HG03025 (cell line): ENCODE measurements at regions not wholly inside any gene's neighbourhood (a gene's known extent, or its start where the extent isn't known, plus 50 kb on each side); places are given as distances from the start of the nearest gene placed in this dataset.
"Not testable (repeated sequence)": the region's sequence is repeated elsewhere in the genome, so short reads cannot be mapped to it uniquely, and the experiment has no call there.

Source experiments
- ATAC-seq: cut with Tn5 transposase; IDR thresholded peaks from one replicate; pipeline ENCODE4 v1.9.1; 2021; ENCODE audit warnings: mild to moderate bottlenecking, moderate library complexity; ENCODE audit not compliant: unreplicated experiment, low FRiP score

DNA sequence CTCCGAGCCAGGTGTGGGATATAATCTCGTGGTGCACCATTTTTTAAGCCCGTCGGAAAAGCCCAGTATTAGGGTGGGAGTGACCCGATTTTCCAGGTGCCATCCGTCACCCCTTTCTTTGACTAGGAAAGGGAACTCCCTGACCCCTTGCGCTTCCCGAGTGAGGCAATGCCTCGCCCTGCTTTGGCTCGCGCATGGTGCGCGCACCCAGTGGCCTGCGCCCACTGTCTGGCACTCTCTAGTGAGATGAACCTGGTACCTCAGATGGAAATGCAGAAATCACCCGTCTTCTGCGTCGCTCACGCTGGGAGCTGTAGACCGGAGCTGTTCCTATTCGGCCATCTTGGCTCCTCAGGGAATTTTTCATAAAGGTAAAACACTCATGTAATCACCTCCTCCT lies 63.9 kb downstream of the RWDD3 start:
- not testable (repeated sequence) for ATAC-seq

DNA sequence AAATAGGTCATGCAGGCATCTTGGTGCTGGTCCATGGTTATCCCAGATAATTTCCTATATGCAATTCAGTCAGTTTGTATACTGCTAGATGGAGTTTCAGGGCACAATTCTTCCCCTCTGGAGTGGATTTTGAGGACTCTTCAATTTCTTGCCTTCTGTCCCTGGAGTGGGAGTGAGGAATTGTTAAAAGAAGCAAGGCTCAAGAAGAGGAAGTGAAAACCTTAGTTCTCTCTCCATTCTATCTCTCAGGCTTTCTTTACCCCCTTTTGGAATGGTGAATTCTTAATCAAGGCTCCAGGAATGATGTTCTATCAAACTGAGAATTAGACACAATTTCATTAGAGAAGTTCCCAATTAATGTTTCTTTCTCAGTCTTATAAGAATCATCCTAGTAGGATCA lies 67.1 kb downstream of the RWDD3 start:
- no peak for ATAC-seq

DNA sequence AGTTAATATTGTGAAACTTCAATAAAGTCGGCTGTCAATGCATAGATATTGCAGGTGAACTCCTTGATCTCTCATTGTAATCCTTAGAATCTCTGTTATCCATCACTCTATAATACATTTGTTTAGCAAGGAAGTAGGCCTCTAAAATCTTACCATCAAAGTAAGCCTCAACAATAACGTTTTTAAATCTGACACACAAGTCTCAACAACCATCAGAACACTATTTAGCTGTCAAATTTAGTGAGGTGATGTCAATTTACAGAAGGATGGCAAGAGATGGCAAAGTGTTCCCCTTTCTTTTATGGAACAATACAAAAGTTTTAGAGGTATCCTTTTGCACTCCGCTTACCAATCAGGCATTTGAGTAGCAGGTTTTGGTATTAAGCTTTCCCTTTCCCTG lies 67.6 kb downstream of the RWDD3 start:
- ATAC-seq, result no peak

GRCh38 chr1:95304803-95305202 lies 70.8 kb downstream of the RWDD3 start:
- ATAC-seq, result no peak

DNA sequence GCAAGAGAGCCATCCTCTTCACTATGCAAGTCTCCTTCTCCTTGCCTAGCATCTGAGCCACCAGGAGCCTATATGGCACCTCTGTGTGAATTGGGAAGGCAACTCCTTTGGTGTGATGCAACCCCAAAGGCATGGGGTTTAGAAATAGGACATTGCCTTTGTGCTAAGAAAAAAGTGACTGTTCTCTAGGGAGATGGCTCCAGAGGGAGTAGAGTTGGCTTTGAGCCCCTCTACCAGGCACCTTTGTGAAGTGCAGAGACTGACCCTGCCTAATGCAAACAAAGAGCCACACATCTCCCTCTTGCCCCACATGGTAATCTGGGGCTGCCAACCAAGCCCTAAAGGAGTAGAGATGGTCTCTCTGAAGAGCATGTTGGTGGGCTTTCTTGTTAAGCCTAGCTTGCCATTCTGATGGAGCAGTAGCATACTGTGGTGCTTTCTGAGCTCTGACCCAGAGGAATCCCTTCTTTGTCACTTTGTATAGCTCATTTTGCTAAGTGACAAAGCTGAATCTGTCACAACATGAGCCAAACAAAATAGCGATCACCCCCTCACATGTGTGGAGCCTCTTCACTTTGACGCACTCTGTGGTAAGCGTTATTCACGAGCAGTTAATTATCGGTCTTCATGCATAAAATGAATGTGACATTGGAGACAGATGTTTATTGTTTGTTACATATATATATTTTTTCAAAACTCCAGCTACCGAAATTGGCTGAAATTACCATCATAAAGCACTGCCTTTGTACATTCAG lies 74.4 kb downstream of the RWDD3 start:
- ATAC-seq, result no peak

- no peak for ATAC-seq
Observed at GRCh38 chr1:95309031-95309471, 75.0 kb downstream of the RWDD3 start.

- ATAC-seq, result no peak
Observed at GRCh38 chr1:95311014-95311413, 77.0 kb downstream of the RWDD3 start.

DNA sequence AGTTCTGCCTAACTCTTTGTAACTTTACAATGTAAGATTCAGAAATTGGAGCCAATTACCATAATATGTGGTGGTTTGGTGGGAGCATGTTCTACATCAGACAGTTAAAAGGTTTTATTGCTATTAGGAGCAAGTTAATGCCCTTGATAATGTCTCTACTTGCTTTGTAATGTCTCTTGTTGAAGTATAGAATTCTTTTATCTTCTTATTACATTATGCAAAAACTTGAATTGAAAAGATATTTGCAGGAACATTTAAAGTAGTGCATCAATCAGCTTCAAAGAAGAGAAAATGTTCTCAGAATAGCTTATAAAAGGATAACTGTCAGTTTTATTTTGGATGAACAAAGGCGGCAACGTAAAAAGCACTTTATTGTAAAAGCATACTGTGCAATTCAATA lies 77.8 kb downstream of the RWDD3 start:
- no peak for ATAC-seq

- no peak for ATAC-seq
Observed at GRCh38 chr1:95312181-95312580, 78.2 kb downstream of the RWDD3 start.

DNA sequence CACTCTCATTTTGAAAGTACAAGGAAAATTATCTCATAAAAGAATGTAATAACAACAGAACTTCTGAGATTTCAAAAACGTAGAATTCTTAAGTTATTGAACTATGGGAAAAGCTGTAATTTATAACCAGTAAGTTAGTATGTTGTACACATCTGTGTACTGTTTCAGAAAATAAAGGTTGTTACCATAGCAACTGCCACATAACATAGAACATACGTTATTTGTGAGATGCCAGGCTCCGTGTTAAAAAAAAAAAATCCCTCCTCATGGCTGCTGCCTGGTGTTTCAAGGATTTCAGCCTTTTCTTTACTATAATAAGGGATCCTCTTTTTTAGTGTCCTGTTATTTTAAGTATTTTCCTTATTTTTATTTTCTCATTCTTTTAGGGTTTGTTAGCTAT lies 79.5 kb downstream of the RWDD3 start:
- no peak for ATAC-seq

DNA sequence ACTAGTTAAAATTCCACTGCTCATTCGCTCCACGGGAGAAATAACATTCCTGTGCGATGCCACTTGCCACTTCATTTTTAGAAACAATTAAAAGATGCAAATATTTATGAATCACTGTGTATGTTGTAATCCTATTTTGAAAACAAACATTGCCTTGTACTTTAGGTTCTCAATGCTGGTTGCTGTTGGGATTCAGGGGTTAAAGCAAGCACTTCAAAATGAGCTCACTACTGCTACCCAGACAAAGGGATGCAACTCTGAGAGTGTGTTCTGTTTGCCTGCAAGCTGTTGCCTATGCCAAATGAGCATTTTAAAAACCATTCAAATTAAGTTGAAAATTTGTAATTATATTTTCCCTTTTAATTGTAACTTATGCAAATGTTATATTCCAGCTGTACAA lies 87.5 kb downstream of the RWDD3 start:
- ATAC-seq, result no peak

DNA sequence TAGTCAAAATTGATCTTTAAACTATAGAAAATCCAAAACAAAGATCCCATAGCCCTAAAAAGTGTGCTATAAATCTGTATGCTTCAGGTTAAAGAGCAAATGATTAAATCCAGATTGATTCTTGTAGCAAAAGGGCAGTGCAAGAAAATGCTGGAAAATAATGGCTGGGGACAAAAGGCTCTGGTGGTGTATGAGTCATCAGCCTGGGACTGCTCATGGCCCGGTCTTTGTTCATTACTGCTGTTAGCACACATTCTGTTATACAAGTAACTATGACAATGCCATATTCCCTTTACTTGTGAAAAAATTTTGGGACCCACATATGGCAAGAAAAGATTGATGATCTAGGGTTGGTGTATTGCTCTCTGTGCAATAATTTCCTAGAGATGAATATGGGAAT lies 89.1 kb downstream of the RWDD3 start:
- no peak for ATAC-seq

- ATAC-seq, result no peak
Observed at GRCh38 chr1:95325349-95325748, 91.3 kb downstream of the RWDD3 start.

DNA sequence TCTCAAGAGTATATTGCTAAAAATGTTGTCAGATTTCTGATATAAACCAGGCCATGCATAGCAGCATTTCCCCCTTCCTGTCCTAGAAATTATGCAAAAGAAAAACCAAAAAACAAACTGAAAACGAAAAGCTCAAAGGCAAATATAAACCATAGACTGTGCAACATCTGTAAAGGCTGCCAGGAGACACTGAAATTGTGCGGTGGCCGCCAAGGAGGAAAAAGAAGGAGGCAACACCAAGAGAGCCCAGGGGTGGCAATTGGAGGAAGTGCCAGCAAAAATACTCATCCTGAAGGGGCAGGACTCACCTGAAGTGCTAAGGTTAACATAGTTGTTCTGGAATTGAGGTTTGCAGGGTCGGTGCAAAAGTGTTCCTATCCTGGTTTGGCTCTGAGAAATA lies 92.0 kb downstream of the RWDD3 start:
- no peak for ATAC-seq

- ATAC-seq, result no peak
Observed at GRCh38 chr1:95332754-95333153, 98.7 kb downstream of the RWDD3 start.

DNA sequence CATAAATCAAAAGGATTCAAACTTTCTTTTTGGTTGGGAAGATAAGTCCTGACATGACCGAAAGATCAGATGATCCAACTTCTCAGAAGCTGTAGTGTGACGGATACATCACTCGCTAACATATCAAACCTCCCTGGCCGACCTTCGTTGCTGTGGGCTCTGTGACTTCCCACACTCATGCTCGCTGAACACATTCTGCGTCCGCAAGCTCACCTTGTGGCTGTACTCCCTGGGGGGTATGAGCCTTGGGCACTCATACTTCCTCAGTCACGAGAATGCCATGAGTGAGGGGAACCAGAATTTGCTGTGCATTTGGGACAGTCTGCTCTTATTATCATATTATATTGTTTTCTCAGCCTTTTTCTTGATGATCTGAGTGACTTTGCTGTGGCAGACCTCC lies 105.4 kb downstream of the RWDD3 start:
- ATAC-seq, result no peak

DNA sequence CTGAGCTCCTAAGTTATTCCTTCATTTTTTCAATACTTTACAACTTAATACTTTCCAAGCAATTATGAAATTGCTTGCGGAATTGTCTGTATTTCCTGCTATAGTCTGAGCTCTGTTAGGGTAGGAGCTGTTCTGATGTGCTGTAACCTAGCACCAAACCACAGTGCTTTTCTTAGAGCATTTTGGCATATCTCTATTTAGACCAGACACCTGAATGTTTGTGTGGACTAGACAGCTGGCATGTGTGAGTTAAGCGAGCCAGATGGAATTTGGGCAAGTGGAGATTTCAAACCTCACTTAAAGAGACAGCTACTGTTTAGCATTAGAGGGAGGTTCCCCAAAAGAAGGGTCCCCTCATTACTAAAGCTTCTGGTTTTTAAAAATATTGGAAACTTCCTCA lies 106.1 kb downstream of the RWDD3 start:
- ATAC-seq, result no peak

GRCh38 chr1:95352767-95353166 lies 118.8 kb downstream of the RWDD3 start:
- no peak for ATAC-seq

GRCh38 chr1:95353194-95353593 lies 119.2 kb downstream of the RWDD3 start:
- no peak for ATAC-seq

DNA sequence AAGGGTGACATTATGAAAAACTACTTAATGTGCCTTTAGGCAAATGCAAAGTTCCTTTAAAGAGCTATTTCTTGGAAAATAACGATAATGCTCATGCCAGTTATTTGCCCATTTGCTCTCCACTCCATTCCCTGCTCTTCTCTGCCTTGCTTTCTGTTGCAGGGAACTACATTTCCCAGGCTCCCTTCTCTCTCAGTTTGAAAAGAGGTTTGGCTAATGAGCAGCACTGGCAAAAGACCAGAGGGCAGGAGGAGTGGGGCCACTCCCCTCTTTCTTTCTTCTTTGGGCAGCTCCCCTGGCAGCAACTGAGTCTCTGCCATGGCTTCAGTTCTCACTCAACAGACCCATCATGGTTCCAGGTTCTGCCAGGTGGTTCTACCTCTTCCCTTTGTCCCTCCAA lies 130.5 kb downstream of the RWDD3 start:
- ATAC-seq, result no peak

DNA sequence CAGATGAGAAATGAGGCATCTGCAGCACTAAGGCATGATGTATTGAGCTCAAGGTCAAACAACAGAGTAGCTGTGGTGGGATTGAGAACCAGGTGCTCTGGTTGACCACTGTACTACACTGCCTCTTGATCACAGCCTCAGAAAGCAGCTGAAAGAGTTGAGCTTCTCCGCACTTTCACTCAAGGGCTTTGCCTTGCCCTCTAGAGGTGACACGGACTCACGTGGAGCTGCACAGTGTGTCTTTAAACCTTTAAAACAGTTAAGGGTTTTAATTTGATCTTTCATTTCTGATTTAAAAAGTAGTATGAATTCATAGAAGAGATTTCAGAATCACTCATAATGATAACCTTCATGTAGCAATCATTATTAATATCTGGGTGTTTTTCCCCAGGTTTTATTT lies 132.5 kb downstream of the RWDD3 start:
- no peak for ATAC-seq

DNA sequence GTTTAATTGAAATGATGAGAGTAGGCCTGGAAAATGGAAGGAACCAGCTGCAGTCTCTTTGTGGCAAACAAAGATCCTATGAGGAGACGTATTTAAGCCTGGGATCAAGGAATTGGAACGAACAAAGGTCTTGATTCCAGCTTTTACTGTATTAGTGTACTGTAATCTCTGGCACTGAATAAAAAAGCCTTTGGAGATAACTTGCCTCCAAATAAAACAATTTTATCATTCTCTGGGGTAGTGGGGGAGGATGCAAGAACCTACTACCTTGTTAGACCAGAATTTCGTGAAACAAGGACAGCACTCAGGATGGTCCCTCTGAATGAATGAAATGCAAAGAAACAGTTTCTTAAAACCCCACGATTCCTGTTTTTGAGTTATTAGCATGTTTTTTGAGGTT lies 134.2 kb downstream of the RWDD3 start:
- ATAC-seq, result no peak
